Liver (tissue), 8 donors: ENCODE measurements at regions not wholly inside any gene's neighbourhood (a gene's known extent, or its start where the extent isn't known, plus 50 kb on each side); places are given as distances from the start of the nearest gene placed in this dataset.

Source experiments
- DNase-seq: peaks from one replicate; pipeline ENCODE4 v3.0.0-alpha.2; 2017; ENCODE audit warnings: low spot score
- H3K27ac ChIP-seq, 2 donors: one replicate each; pipeline ENCODE4 v1.7.0; 2013; ENCODE audit warnings: inconsistent platforms in 2 of 2, low read length in 2 of 2, control low read depth in 1 of 2, low read depth in 1 of 2, mild to moderate bottlenecking in 1 of 2
- H3K27me3 ChIP-seq, 4 donors: one replicate each; pipeline versions ENCODE4 v1.6.1 to v1.7.0; 2013; ENCODE audit warnings: low read length in 3 of 4, inconsistent platforms in 1 of 4, mild to moderate bottlenecking in 1 of 4, moderate library complexity in 1 of 4; ENCODE audit not compliant: control insufficient read depth in 4 of 4, insufficient read depth in 4 of 4
- H3K36me3 ChIP-seq, 4 donors: one replicate each; pipeline versions ENCODE4 v1.6.1 to v1.7.0; 2013; ENCODE audit warnings: low read length in 3 of 4, mild to moderate bottlenecking in 3 of 4, low read depth in 1 of 4, moderate library complexity in 1 of 4; ENCODE audit not compliant: control insufficient read depth in 4 of 4, insufficient read depth in 3 of 4
- H3K4me1 ChIP-seq, 4 donors: one replicate each; pipeline versions ENCODE4 v1.6.1 to v1.7.0; 2013; ENCODE audit warnings: low read length in 3 of 4, mild to moderate bottlenecking in 3 of 4, moderate library complexity in 1 of 4; ENCODE audit not compliant: control insufficient read depth in 4 of 4, insufficient read depth in 4 of 4
- H3K4me3 ChIP-seq, 3 donors: one replicate each; pipeline versions ENCODE4 v1.6.1 to v1.7.0; 2013; ENCODE audit warnings: low read length in 3 of 3, control low read depth in 1 of 3, low read depth in 1 of 3, mild to moderate bottlenecking in 1 of 3
- H3K9ac ChIP-seq, 2 donors: one replicate each; pipeline ENCODE4 v1.7.0; 2013; ENCODE audit warnings: low read length in 2 of 2, mild to moderate bottlenecking in 2 of 2, moderate library complexity in 2 of 2, control low read depth in 1 of 2, low read depth in 1 of 2
- H3K9me3 ChIP-seq, 4 donors: one replicate each; pipeline versions ENCODE4 v1.6.1 to v1.7.0; 2013; ENCODE audit warnings: low read length in 3 of 4; ENCODE audit not compliant: control insufficient read depth in 4 of 4
- EGR1 ChIP-seq, 2 donors: IDR thresholded peaks; 2 replicates each; pipeline ENCODE4 v1.6.1; 2016 to 2018; ENCODE audit warnings: antibody characterized with exemption in 2 of 2, low read depth in 2 of 2
- FOXA1 ChIP-seq: IDR thresholded peaks from 2 replicates; pipeline ENCODE4 v1.6.1; 2016; ENCODE audit warnings: antibody characterized with exemption
- FOXA2 ChIP-seq: IDR thresholded peaks from 2 replicates; pipeline ENCODE4 v1.6.1; 2016; ENCODE audit warnings: antibody characterized with exemption
- GABPA ChIP-seq, 2 donors: IDR thresholded peaks in 1 of 2; conservative IDR thresholded peaks in 1 of 2; 2 replicates each; pipeline ENCODE4 v1.6.1; 2016; ENCODE audit warnings: antibody characterized with exemption in 2 of 2, mild to moderate bottlenecking in 1 of 2, moderate library complexity in 1 of 2
- HNF4A ChIP-seq, 2 donors: conservative IDR thresholded peaks; 2 replicates each; pipeline ENCODE4 v1.6.1; 2016; ENCODE audit warnings: antibody characterized with exemption in 2 of 2, mild to moderate bottlenecking in 2 of 2
- HNF4G ChIP-seq: IDR thresholded peaks from 2 replicates; pipeline ENCODE4 v1.6.1; 2016; ENCODE audit warnings: antibody characterized with exemption
- JUND ChIP-seq, 2 donors: IDR thresholded peaks; 2 replicates each; pipeline ENCODE4 v1.6.1; 2016; ENCODE audit warnings: antibody characterized with exemption in 2 of 2
- NR2F2 ChIP-seq: IDR thresholded peaks from 2 replicates; pipeline ENCODE4 v1.6.1; 2016; ENCODE audit warnings: antibody characterized with exemption
- RAD21 ChIP-seq, 2 donors: IDR thresholded peaks; 2 replicates each; pipeline ENCODE4 v1.6.1; 2016; ENCODE audit warnings: antibody characterized with exemption in 2 of 2, mild to moderate bottlenecking in 2 of 2
- RXRA ChIP-seq, 2 donors: IDR thresholded peaks; 2 replicates each; pipeline ENCODE4 v1.6.1; 2017 to 2018; ENCODE audit warnings: antibody characterized with exemption in 2 of 2, mild to moderate bottlenecking in 1 of 2
- SP1 ChIP-seq: IDR thresholded peaks from 2 replicates; pipeline ENCODE4 v1.6.1; 2018; ENCODE audit warnings: antibody characterized with exemption, mild to moderate bottlenecking
- TAF1 ChIP-seq: conservative IDR thresholded peaks from 2 replicates; pipeline ENCODE4 v1.6.1; 2016; ENCODE audit warnings: antibody characterized with exemption, mild to moderate bottlenecking
- YY1 ChIP-seq: IDR thresholded peaks from 2 replicates; pipeline ENCODE4 v1.6.1; 2016; ENCODE audit warnings: antibody characterized with exemption, mild to moderate bottlenecking
- WGBS: extraction: QIAGEN DNeasy Blood & Tissue Kit; methylation state at CpG from one replicate; pipeline ENCODE4 v1.1.7; 2013; 5-methylcytosine and 5-hydroxymethylcytosine counted together
- TF ChIP-seq, protein P1 (sequence below): fragments of 150-350 bp; IDR thresholded peaks from 2 replicates; pipeline ENCODE4 v1.5.1; 2017; ENCODE audit warnings: improper control_type of control experiment, low read depth, low read length; ENCODE audit not compliant: missing input control
- TF ChIP-seq, protein P2 (sequence below): IDR thresholded peaks from 2 replicates; pipeline ENCODE4 v1.6.1; 2016; ENCODE audit warnings: antibody characterized with exemption
- TF ChIP-seq, protein P3 (sequence below): IDR thresholded peaks from 2 replicates; pipeline ENCODE4 v1.6.1; 2016; ENCODE audit warnings: antibody characterized with exemption, mild to moderate bottlenecking
- TF ChIP-seq, protein P4 (sequence below): IDR thresholded peaks from 2 replicates; pipeline ENCODE4 v1.6.1; 2016; ENCODE audit warnings: antibody characterized with exemption
- TF ChIP-seq, protein P5 (sequence below): IDR thresholded peaks from 2 replicates; pipeline ENCODE4 v1.6.1; 2016; ENCODE audit warnings: antibody characterized with exemption
- donor health status: healthy.
- donor health status: healthy.
- donor health status: healthy.
- donor health status: healthy.
- donor health status: healthy.

DNA sequence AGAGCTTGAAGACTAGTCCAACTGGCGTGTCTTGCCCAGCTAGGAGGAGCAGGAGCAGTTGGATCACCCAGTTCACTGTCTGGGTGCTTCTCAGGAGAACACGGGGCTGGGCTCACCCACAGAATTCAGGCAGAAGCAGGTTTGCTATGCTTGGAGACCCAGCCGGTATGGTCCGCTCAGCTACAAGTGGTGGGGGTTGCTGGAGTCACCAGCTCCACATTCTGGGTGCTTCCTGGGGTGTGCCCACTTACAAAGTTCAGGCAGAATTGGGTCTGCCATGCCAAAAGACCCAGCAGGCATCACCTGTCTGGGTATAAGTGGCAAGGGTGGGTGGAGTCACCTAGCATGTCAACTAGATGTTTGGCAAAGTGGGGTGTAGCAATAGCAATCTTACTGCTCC is 1061.8 kb downstream of the PCDH19 start:
- 89% methylated on average over 4 of the region's 4 CpGs for WGBS
- peaks cover 0 to 2% (median 0%) of the 10 kb centered on the region in 4 donors for H3K9me3 ChIP-seq
- H3K4me1 ChIP-seq = peaks cover 0 to 6% (median 2%) of the 10 kb centered on the region in 4 donors
- no peak overlapping the region for H3K27ac ChIP-seq
- H3K9ac ChIP-seq = no peak overlapping the region
- TF ChIP-seq RXRA (IDR thresholded peaks at IDR 0.05) (no peak), YY1 (no peak), SP1 (no peak), HNF4G (no peak), FOXA1 (no peak), NR2F2 (no peak), TAF1 (no peak), EGR1 (IDR thresholded peaks at IDR 0.05; ENCODE audit: low read depth in 2 of 2) (no peak), RAD21 (IDR thresholded peaks at IDR 0.05) (no peak), FOXA2 (no peak), GABPA (IDR thresholded peaks at IDR 0.05 in 1 of 2, conservative IDR thresholded peaks at IDR 0.05 in 1 of 2) (no peak), JUND (IDR thresholded peaks at IDR 0.05) (no peak), HNF4A (conservative IDR thresholded peaks at IDR 0.05) (no peak)
- TF ChIP-seq, protein P1, sequence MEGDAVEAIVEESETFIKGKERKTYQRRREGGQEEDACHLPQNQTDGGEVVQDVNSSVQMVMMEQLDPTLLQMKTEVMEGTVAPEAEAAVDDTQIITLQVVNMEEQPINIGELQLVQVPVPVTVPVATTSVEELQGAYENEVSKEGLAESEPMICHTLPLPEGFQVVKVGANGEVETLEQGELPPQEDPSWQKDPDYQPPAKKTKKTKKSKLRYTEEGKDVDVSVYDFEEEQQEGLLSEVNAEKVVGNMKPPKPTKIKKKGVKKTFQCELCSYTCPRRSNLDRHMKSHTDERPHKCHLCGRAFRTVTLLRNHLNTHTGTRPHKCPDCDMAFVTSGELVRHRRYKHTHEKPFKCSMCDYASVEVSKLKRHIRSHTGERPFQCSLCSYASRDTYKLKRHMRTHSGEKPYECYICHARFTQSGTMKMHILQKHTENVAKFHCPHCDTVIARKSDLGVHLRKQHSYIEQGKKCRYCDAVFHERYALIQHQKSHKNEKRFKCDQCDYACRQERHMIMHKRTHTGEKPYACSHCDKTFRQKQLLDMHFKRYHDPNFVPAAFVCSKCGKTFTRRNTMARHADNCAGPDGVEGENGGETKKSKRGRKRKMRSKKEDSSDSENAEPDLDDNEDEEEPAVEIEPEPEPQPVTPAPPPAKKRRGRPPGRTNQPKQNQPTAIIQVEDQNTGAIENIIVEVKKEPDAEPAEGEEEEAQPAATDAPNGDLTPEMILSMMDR = no peak
- TF ChIP-seq, protein P2, sequence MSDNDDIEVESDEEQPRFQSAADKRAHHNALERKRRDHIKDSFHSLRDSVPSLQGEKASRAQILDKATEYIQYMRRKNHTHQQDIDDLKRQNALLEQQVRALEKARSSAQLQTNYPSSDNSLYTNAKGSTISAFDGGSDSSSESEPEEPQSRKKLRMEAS = no peak
- TF ChIP-seq, protein P3, sequence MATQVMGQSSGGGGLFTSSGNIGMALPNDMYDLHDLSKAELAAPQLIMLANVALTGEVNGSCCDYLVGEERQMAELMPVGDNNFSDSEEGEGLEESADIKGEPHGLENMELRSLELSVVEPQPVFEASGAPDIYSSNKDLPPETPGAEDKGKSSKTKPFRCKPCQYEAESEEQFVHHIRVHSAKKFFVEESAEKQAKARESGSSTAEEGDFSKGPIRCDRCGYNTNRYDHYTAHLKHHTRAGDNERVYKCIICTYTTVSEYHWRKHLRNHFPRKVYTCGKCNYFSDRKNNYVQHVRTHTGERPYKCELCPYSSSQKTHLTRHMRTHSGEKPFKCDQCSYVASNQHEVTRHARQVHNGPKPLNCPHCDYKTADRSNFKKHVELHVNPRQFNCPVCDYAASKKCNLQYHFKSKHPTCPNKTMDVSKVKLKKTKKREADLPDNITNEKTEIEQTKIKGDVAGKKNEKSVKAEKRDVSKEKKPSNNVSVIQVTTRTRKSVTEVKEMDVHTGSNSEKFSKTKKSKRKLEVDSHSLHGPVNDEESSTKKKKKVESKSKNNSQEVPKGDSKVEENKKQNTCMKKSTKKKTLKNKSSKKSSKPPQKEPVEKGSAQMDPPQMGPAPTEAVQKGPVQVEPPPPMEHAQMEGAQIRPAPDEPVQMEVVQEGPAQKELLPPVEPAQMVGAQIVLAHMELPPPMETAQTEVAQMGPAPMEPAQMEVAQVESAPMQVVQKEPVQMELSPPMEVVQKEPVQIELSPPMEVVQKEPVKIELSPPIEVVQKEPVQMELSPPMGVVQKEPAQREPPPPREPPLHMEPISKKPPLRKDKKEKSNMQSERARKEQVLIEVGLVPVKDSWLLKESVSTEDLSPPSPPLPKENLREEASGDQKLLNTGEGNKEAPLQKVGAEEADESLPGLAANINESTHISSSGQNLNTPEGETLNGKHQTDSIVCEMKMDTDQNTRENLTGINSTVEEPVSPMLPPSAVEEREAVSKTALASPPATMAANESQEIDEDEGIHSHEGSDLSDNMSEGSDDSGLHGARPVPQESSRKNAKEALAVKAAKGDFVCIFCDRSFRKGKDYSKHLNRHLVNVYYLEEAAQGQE = no peak
- TF ChIP-seq, protein P4, sequence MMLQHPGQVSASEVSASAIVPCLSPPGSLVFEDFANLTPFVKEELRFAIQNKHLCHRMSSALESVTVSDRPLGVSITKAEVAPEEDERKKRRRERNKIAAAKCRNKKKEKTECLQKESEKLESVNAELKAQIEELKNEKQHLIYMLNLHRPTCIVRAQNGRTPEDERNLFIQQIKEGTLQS = no peak
- TF ChIP-seq, protein P5, sequence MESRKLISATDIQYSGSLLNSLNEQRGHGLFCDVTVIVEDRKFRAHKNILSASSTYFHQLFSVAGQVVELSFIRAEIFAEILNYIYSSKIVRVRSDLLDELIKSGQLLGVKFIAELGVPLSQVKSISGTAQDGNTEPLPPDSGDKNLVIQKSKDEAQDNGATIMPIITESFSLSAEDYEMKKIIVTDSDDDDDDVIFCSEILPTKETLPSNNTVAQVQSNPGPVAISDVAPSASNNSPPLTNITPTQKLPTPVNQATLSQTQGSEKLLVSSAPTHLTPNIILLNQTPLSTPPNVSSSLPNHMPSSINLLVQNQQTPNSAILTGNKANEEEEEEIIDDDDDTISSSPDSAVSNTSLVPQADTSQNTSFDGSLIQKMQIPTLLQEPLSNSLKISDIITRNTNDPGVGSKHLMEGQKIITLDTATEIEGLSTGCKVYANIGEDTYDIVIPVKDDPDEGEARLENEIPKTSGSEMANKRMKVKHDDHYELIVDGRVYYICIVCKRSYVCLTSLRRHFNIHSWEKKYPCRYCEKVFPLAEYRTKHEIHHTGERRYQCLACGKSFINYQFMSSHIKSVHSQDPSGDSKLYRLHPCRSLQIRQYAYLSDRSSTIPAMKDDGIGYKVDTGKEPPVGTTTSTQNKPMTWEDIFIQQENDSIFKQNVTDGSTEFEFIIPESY = no peak
- no peak for DNase-seq
- H3K36me3 ChIP-seq = no peaks in the 10 kb centered on the region
- no peak overlapping the region for H3K4me3 ChIP-seq
- H3K27me3 ChIP-seq = no peaks in the 10 kb centered on the region
